ENCODE measurements at regions not wholly inside any gene's neighbourhood (a gene's known extent, or its start where the extent isn't known, plus 50 kb on each side); places are given as distances from the start of the nearest gene placed in this dataset.

DNA sequence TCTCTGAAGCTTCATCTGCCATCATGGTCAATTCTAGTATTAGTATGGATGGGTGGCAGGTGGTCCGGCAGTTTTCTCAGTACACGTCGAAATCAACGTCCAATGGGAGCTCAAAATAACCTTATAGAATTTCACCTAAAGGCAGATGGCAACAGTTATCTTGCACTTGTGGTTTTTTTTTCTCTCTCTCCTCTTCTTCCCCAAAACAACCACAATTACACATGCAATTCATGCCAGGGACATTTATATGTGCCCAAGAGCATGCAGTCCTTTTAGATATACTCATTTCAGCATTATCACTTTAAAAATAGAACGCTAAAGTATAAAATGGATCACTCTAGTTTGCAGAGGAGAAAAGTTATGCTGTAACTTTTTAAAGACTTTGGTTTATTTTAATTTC is 1428.9 kb upstream of the WWC1 start:
- no peaks in the 10 kb centered on the region for H3K36me3 ChIP-seq (ENCODE audit: control insufficient read depth in 2 of 2, insufficient read depth in 2 of 2, low read length in 1 of 2)
- ChIA-PET POLR2A (no interaction called here), CTCF (no interaction called here), RAD21 (ENCODE audit: unreplicated experiment) (no interaction called here), SMC1A (ENCODE audit: uncharacterized antibody, unreplicated experiment) (no interaction called here)
- FAIRE-seq = no peak
- no peak overlapping the region for H2AFZ ChIP-seq (ENCODE audit: control insufficient read depth, low read depth, low read length)
- no peak overlapping the region for H3K27ac ChIP-seq (ENCODE audit: control insufficient read depth, insufficient read depth)
- H3K27me3 ChIP-seq (replicated peaks in 1 of 2; ENCODE audit: control insufficient read depth in 2 of 2, insufficient read depth in 2 of 2, low read length in 1 of 2) = no peaks in the 10 kb centered on the region
- H3K4me3 ChIP-seq = no peak overlapping the region
- no peaks in the 10 kb centered on the region for H3K9me3 ChIP-seq (replicated peaks; ENCODE audit: control insufficient read depth, insufficient read depth, low read length)
- H3K9ac ChIP-seq (ENCODE audit: control insufficient read depth, insufficient read depth, low read length) = no peak overlapping the region
- no peaks in the 10 kb centered on the region for H4K20me1 ChIP-seq (ENCODE audit: control insufficient read depth, insufficient read depth)
- no TSS peak for BruUV-seq (replicated peaks)
- ATAC-seq = no peak
- no peaks in the 10 kb centered on the region for H3K79me2 ChIP-seq (ENCODE audit: control insufficient read depth, insufficient read depth, low read length)
- H3K4me2 ChIP-seq (ENCODE audit: control insufficient read depth, insufficient read depth) = no peak overlapping the region
- intact Hi-C loops (cut with micrococcal nuclease; ENCODE audit: unreplicated experiment) (no loop called here), in situ Hi-C loops (cut with MboI) (no loop called here)
- 71% methylated on average over 5 of the region's 5 CpGs for WGBS (ENCODE audit: insufficient coverage, insufficient replicate concordance, low lambda C conversion rate, missing lambda C conversion rate)
- TF ChIP-seq, protein P1, sequence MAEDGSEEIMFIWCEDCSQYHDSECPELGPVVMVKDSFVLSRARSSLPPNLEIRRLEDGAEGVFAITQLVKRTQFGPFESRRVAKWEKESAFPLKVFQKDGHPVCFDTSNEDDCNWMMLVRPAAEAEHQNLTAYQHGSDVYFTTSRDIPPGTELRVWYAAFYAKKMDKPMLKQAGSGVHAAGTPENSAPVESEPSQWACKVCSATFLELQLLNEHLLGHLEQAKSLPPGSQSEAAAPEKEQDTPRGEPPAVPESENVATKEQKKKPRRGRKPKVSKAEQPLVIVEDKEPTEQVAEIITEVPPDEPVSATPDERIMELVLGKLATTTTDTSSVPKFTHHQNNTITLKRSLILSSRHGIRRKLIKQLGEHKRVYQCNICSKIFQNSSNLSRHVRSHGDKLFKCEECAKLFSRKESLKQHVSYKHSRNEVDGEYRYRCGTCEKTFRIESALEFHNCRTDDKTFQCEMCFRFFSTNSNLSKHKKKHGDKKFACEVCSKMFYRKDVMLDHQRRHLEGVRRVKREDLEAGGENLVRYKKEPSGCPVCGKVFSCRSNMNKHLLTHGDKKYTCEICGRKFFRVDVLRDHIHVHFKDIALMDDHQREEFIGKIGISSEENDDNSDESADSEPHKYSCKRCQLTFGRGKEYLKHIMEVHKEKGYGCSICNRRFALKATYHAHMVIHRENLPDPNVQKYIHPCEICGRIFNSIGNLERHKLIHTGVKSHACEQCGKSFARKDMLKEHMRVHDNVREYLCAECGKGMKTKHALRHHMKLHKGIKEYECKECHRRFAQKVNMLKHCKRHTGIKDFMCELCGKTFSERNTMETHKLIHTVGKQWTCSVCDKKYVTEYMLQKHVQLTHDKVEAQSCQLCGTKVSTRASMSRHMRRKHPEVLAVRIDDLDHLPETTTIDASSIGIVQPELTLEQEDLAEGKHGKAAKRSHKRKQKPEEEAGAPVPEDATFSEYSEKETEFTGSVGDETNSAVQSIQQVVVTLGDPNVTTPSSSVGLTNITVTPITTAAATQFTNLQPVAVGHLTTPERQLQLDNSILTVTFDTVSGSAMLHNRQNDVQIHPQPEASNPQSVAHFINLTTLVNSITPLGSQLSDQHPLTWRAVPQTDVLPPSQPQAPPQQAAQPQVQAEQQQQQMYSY (CRISPR knock-in tag; IDR thresholded peaks at IDR 0.05) = no peak
- no peak for TF ChIP-seq NBN (IDR thresholded peaks at IDR 0.05)
- TF ChIP-seq, protein P2, sequence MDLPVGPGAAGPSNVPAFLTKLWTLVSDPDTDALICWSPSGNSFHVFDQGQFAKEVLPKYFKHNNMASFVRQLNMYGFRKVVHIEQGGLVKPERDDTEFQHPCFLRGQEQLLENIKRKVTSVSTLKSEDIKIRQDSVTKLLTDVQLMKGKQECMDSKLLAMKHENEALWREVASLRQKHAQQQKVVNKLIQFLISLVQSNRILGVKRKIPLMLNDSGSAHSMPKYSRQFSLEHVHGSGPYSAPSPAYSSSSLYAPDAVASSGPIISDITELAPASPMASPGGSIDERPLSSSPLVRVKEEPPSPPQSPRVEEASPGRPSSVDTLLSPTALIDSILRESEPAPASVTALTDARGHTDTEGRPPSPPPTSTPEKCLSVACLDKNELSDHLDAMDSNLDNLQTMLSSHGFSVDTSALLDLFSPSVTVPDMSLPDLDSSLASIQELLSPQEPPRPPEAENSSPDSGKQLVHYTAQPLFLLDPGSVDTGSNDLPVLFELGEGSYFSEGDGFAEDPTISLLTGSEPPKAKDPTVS (IDR thresholded peaks at IDR 0.05; ENCODE audit: low read depth, low read length) = no peak
- DNase-seq (ENCODE audit: low read depth, low spot score) = no peak
- no peaks in the 10 kb centered on the region for H3K4me1 ChIP-seq (ENCODE audit: control insufficient read depth, insufficient read depth, low read length)

Measured in GM12878 (cell line).